Breast epithelium (tissue), 4 donors: ENCODE measurements at regions not wholly inside any gene's neighbourhood (a gene's known extent, or its start where the extent isn't known, plus 50 kb on each side); places are given as distances from the start of the nearest gene placed in this dataset.

Source experiments
- DNase-seq, 2 donors: peaks; one replicate each; pipeline ENCODE4 v3.0.0-alpha.2; 2019; ENCODE audit warnings: low spot score in 2 of 2
- H3K27ac ChIP-seq, 2 donors: fragments of 200-600 bp; sonication (generic) in 1 of 2; one replicate each; pipeline ENCODE4 v1.5.1; 2016 to 2019; ENCODE audit warnings: mild to moderate bottlenecking in 1 of 2
- H3K27me3 ChIP-seq, 2 donors: fragments of 200-600 bp; sonication (generic) in 1 of 2; one replicate each; pipeline versions ENCODE4 v1.5.1 to v1.6.0; 2017 to 2019; ENCODE audit warnings: control low read depth in 1 of 2, mild to moderate bottlenecking in 1 of 2
- H3K36me3 ChIP-seq: fragments of 200-600 bp; one replicate; pipeline ENCODE4 v1.5.1; 2019
- H3K4me1 ChIP-seq, 2 donors: fragments of 200-600 bp; sonication (generic); one replicate each; pipeline ENCODE4 v1.5.1; 2016 to 2019; ENCODE audit warnings: control low read depth in 1 of 2
- H3K4me3 ChIP-seq, 3 donors: fragments of 200-600 bp; sonication (generic); 1 replicate in 2 of 3; 2 replicates in 1 of 3; pipeline ENCODE4 v1.5.1; 2016 to 2019; ENCODE audit warnings: mild to moderate bottlenecking in 3 of 3, moderate library complexity in 2 of 3
- H3K9me3 ChIP-seq, 2 donors: fragments of 200-600 bp; sonication (generic) in 1 of 2; one replicate each; pipeline ENCODE4 v1.5.1; 2016 to 2019; ENCODE audit warnings: control low read depth in 1 of 2
- POLR2A ChIP-seq: fragments of 450-650 bp; IDR thresholded peaks from one replicate; pipeline ENCODE4 v1.6.1; 2016; ENCODE audit warnings: antibody characterized with exemption, mild to moderate bottlenecking, moderate library complexity
- POLR2AphosphoS5 ChIP-seq, 3 donors: sonication (generic); formaldehyde crosslinking; IDR thresholded peaks; one replicate each; pipeline ENCODE4 v1.6.1; 2017; ENCODE audit warnings: antibody characterized with exemption in 3 of 3
- intact Hi-C: fragments of 100-400 bp; cut with DNase I; formaldehyde crosslinking; loops from one replicate; pipeline ENCODE4 v1.15.1; 2023; ENCODE audit warnings: low total_unique reads
- TF ChIP-seq, protein P1 (sequence below), 3 donors: fragments of 450-650 bp; IDR thresholded peaks; one replicate each; pipeline ENCODE4 v1.5.1; 2016 to 2017; ENCODE audit warnings: antibody characterized with exemption in 3 of 3, mild to moderate bottlenecking in 3 of 3, moderate library complexity in 3 of 3

DNA sequence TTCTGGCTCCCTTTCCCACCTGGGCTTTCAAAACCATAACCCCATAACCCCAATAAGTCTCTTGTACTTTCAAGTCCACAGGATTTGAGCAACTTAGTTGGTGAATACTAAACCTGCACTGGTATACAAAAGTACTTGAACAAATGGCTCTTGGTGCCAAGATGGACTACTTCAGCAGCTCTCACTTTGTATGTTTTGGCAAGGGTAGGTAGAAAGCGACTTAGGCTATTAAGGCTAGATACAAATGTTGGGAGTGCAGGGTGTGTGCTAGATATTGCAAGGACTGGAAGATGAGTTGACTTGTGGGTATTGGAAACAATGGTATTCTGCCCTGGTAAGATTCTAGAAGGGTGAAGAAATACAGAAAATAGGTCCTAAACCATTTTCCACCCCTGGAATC lies 182.6 kb upstream of the MOCS1 start:
- TF ChIP-seq, protein P1, sequence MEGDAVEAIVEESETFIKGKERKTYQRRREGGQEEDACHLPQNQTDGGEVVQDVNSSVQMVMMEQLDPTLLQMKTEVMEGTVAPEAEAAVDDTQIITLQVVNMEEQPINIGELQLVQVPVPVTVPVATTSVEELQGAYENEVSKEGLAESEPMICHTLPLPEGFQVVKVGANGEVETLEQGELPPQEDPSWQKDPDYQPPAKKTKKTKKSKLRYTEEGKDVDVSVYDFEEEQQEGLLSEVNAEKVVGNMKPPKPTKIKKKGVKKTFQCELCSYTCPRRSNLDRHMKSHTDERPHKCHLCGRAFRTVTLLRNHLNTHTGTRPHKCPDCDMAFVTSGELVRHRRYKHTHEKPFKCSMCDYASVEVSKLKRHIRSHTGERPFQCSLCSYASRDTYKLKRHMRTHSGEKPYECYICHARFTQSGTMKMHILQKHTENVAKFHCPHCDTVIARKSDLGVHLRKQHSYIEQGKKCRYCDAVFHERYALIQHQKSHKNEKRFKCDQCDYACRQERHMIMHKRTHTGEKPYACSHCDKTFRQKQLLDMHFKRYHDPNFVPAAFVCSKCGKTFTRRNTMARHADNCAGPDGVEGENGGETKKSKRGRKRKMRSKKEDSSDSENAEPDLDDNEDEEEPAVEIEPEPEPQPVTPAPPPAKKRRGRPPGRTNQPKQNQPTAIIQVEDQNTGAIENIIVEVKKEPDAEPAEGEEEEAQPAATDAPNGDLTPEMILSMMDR (IDR thresholded peaks at IDR 0.05), result no peak
- H3K27me3 ChIP-seq, result no peaks in the 10 kb centered on the region
- no peaks in the 10 kb centered on the region for H3K36me3 ChIP-seq
- no peak overlapping the region for H3K4me3 ChIP-seq
- no peak for DNase-seq
- intact Hi-C loops, result no loop called here
- H3K4me1 ChIP-seq, result no peaks in the 10 kb centered on the region
- no peak overlapping the region for H3K27ac ChIP-seq
- H3K9me3 ChIP-seq, result no peaks in the 10 kb centered on the region

DNA sequence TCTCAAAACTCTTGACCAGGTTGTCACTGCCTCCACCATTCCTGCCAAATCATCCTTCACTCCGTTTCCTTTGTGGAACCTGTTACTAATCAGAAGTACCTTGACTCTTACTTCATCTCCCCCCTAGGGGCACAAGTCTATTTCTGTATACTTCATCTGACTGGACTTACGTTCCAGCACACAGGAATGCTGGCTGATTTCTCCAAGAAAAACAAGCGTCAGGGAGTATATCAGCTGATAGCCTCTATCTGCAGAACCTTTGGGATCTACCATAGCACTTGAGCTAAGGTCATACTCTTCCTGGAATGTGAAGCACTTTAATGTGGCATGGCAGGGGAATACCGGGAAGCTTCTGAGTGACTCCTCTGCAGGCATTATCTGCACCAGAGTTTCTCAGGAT lies 178.1 kb upstream of the MOCS1 start:
- no peak for DNase-seq
- Histone ChIP-seq H3K4me3 (no peak overlapping the region), H3K27ac (no peak overlapping the region), H3K36me3 (no peaks in the 10 kb centered on the region), H3K9me3 (peaks cover 0 to 14% of the 10 kb centered on the region in 2 donors), H3K27me3 (no peaks in the 10 kb centered on the region), H3K4me1 (no peaks in the 10 kb centered on the region)
- no peak for TF ChIP-seq POLR2A
- TF ChIP-seq, protein P1 (IDR thresholded peaks at IDR 0.05), result no peak
- no peak for TF ChIP-seq POLR2AphosphoS5 (IDR thresholded peaks at IDR 0.05)
- intact Hi-C loops, result no loop called here

DNA sequence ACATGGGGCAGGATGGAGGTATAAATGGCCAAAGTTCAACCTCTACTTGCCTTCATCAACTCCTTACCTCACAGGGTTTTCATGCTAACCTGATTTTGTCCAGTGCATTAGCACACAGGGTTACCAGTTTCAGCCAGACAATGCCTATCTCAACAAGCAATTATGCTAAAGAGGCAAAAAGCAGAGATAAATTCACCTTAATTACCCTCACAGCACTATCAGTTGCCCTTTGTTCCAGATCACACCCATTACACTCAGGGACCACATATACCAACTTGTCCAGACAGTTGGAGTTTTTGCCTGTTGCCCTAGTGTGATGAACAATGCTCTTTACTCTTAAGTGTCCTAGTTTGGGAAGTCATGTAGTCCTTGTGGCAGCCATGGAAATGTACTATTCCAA lies 174.5 kb upstream of the MOCS1 start:
- Histone ChIP-seq H3K27me3 (no peaks in the 10 kb centered on the region), H3K27ac (no peak overlapping the region), H3K4me3 (no peak overlapping the region), H3K9me3 (peaks cover 0 to 15% of the 10 kb centered on the region in 2 donors), H3K4me1 (no peaks in the 10 kb centered on the region), H3K36me3 (no peaks in the 10 kb centered on the region)
- TF ChIP-seq, protein P1 (IDR thresholded peaks at IDR 0.05), result no peak
- TF ChIP-seq POLR2A (no peak), POLR2AphosphoS5 (IDR thresholded peaks at IDR 0.05) (no peak)
- DNase-seq, result no peak
- intact Hi-C loops, result no loop called here

DNA sequence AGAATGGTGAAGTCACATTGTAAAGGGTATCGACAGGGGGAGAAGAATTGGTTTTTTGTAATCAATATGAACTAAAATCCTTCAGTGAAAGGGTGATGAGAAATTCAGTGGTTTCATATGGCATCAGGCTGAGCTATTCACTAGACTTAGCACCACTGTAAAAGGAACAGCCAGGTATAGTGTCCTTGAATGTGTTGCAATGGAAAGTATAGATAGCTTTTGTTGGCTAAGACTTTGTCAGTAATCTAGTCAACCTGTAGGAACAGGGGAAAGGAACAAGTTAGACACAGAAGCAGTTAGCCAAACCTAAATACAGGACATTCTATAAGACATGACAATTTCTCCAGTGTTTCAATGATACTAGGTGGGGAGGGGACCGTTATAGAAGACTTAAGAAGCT lies 172.6 kb upstream of the MOCS1 start:
- DNase-seq, result no peak
- Histone ChIP-seq H3K27me3 (no peaks in the 10 kb centered on the region), H3K4me1 (no peaks in the 10 kb centered on the region), H3K9me3 (peaks cover 0 to 15% of the 10 kb centered on the region in 2 donors), H3K27ac (no peak overlapping the region), H3K36me3 (no peaks in the 10 kb centered on the region), H3K4me3 (no peak overlapping the region)
- intact Hi-C loops, result no loop called here
- TF ChIP-seq, protein P1 (IDR thresholded peaks at IDR 0.05), result no peak
- TF ChIP-seq POLR2AphosphoS5 (IDR thresholded peaks at IDR 0.05) (no peak), POLR2A (no peak)

DNA sequence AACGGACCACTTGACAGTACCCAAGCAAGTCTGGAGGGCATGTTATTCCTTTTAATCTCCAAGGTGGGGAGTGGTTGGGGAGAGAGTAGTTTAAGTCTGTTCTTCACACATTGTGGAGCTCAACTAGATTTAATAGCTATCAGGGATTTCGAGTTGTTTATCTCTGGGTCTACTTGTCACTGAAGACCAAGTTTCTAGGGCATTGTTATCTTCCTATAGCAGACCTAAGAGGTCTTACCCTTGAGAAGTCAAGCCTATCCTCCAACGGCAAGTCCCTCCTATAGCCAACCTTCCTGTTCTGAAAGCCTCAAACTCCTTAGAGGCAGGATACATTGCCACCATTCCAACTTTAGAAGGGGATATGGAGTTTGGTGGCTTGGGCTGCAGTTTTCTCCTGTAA lies 164.5 kb upstream of the MOCS1 start:
- Histone ChIP-seq H3K4me1 (no peaks in the 10 kb centered on the region), H3K27ac (no peak overlapping the region), H3K4me3 (no peak overlapping the region), H3K36me3 (no peaks in the 10 kb centered on the region), H3K9me3 (no peaks in the 10 kb centered on the region), H3K27me3 (no peaks in the 10 kb centered on the region)
- no peak for DNase-seq
- TF ChIP-seq POLR2A, result no peak
- TF ChIP-seq POLR2AphosphoS5 (IDR thresholded peaks at IDR 0.05), result no peak
- TF ChIP-seq, protein P1 (IDR thresholded peaks at IDR 0.05), result no peak
- intact Hi-C loops, result loop anchor here (5.0 kb wide), 1 partner anchor 304 kb away; no protein-coding TSS in a partner anchor
